H1 (cell line): ENCODE measurements at regions not wholly inside any gene's neighbourhood (a gene's known extent, or its start where the extent isn't known, plus 50 kb on each side); places are given as distances from the start of the nearest gene placed in this dataset.

Experiments
- CTCF ChIA-PET: fragments of 300-600 bp; sonication (Branson Sonifier 250); formaldehyde crosslinking; loops from one replicate; lab custom pipeline; 2021; ENCODE audit not compliant: partially characterized antibody; lab: Charles Lee
- POLR2A ChIA-PET: fragments of 300-600 bp; sonication (Branson Sonifier 250); formaldehyde crosslinking; loops from one replicate; lab custom pipeline; 2021; ENCODE audit warnings: inconsistent platforms; ENCODE audit not compliant: partially characterized antibody; lab: Charles Lee
- DNase-seq, 2 experiments: peaks; one replicate each; pipeline versions ENCODE4 v3.0.0 to v3.0.0-alpha.2; 2010 to 2022; ENCODE audit warnings: low spot score in 2 of 2, low read depth in 1 of 2, mixed read lengths in 1 of 2
- FAIRE-seq: peaks from 2 replicates; lab custom pipeline; 2011; peaks lifted over from hg19 to GRCh38; lab: Jason Lieb, UNC
- H2AFZ ChIP-seq: 2 replicates; pipeline ENCODE4 v1.8.1; 2012; ENCODE audit warnings: low read length, inconsistent platforms
- H2AK5ac ChIP-seq: 2 replicates; pipeline ENCODE4 v1.6.1; 2013; ENCODE audit warnings: low read depth, low read length
- H2BK120ac ChIP-seq: replicated peaks from 2 replicates; pipeline ENCODE3; 2013; ENCODE audit warnings: low read depth, low read length, inconsistent platforms
- H2BK12ac ChIP-seq: 2 replicates; pipeline ENCODE4 v1.6.1; 2013; ENCODE audit warnings: low read depth, low read length
- H2BK15ac ChIP-seq: 2 replicates; pipeline ENCODE4 v1.6.1; 2013; ENCODE audit warnings: low read length
- H2BK20ac ChIP-seq: 2 replicates; pipeline ENCODE4 v1.6.1; 2013; ENCODE audit warnings: low read length
- H2BK5ac ChIP-seq: 2 replicates; pipeline ENCODE4 v1.6.1; 2013; ENCODE audit warnings: low read depth, low read length
- H3K14ac ChIP-seq: 2 replicates; pipeline ENCODE4 v1.6.1; 2013; ENCODE audit warnings: inconsistent platforms; ENCODE audit not compliant: insufficient read length
- H3K18ac ChIP-seq: 2 replicates; pipeline ENCODE4 v1.6.1; 2013; ENCODE audit warnings: low read length; ENCODE audit errors: extremely low read depth
- H3K23ac ChIP-seq: 2 replicates; pipeline ENCODE4 v1.6.1; 2013; ENCODE audit warnings: inconsistent platforms; ENCODE audit not compliant: insufficient read length
- H3K23me2 ChIP-seq: 2 replicates; pipeline ENCODE4 v1.6.1; 2013; ENCODE audit warnings: low read depth, low read length
- H3K27ac ChIP-seq: 2 replicates; pipeline ENCODE4 v1.6.1; 2011; ENCODE audit warnings: low read depth, low read length, inconsistent platforms
- H3K27me3 ChIP-seq, 4 experiments: replicated peaks in 1 of 4; 1 replicate in 1 of 4; 2 replicates in 3 of 4; pipeline versions ENCODE4 v1.6.1 to v1.8.1; 2011 to 2013; ENCODE audit warnings: low read length in 3 of 4, mild to moderate bottlenecking in 3 of 4, inconsistent platforms in 2 of 4, mixed read lengths in 2 of 4, moderate library complexity in 1 of 4; ENCODE audit not compliant: control insufficient read depth in 3 of 4, insufficient read depth in 3 of 4; ENCODE audit errors: extremely low read depth in 1 of 4
- H3K36me3 ChIP-seq, 4 experiments: 2 replicates each; pipeline versions ENCODE4 v1.6.1 to v1.8.1; 2011 to 2013; ENCODE audit warnings: mild to moderate bottlenecking in 4 of 4, low read length in 3 of 4, moderate library complexity in 2 of 4, control low read depth in 1 of 4, inconsistent platforms in 1 of 4; ENCODE audit not compliant: insufficient read depth in 4 of 4, control insufficient read depth in 2 of 4
- H3K4ac ChIP-seq: replicated peaks from 2 replicates; pipeline ENCODE3; 2013; ENCODE audit warnings: low read length, low read depth, mixed read lengths, inconsistent platforms; ENCODE audit not compliant: insufficient read length
- H3K4me1 ChIP-seq, 4 experiments: replicated peaks in 1 of 4; 1 replicate in 1 of 4; 2 replicates in 3 of 4; pipeline versions ENCODE4 v1.6.1 to v1.8.1; 2011 to 2013; ENCODE audit warnings: low read length in 3 of 4, inconsistent platforms in 2 of 4, mixed read lengths in 1 of 4; ENCODE audit not compliant: insufficient read depth in 4 of 4, control insufficient read depth in 3 of 4
- H3K4me2 ChIP-seq, 2 experiments: 2 replicates each; pipeline versions ENCODE4 v1.6.1 to v1.8.1; 2011 to 2013; ENCODE audit warnings: low read depth in 2 of 2, low read length in 2 of 2, control low read depth in 1 of 2, inconsistent platforms in 1 of 2, mild to moderate bottlenecking in 1 of 2; ENCODE audit not compliant: insufficient read depth in 1 of 2
- H3K4me3 ChIP-seq, 4 experiments: fragments of 200-600, 300-600 bp in 1 of 4; sonication (generic), shearing (Covaris generic), sonication (Bioruptor Twin) in 1 of 4; 2 replicates each; pipeline versions ENCODE4 v1.5.1 to v1.8.1; 2011 to 2016; ENCODE audit warnings: low read length in 4 of 4, low read depth in 3 of 4, control low read depth in 2 of 4, inconsistent platforms in 2 of 4, mild to moderate bottlenecking in 2 of 4, mixed read lengths in 1 of 4, moderate library complexity in 1 of 4; ENCODE audit not compliant: insufficient read depth in 2 of 4; ENCODE audit errors: extremely low read depth in 1 of 4
- H3K56ac ChIP-seq: replicated peaks from 2 replicates; pipeline ENCODE3; 2013; ENCODE audit warnings: low read depth, mild to moderate bottlenecking, mixed read lengths, low read length, inconsistent platforms; ENCODE audit not compliant: insufficient read length
- H3K79me1 ChIP-seq: 2 replicates; pipeline ENCODE4 v1.6.1; 2013; ENCODE audit warnings: low read depth, low read length, control low read depth
- H3K79me2 ChIP-seq, 2 experiments: 2 replicates each; pipeline versions ENCODE4 v1.6.1 to v1.8.1; 2012 to 2013; ENCODE audit warnings: low read length in 2 of 2, mild to moderate bottlenecking in 2 of 2, inconsistent platforms in 1 of 2; ENCODE audit not compliant: insufficient read depth in 2 of 2, control insufficient read depth in 1 of 2
- H3K9ac ChIP-seq, 4 experiments: replicated peaks in 1 of 4; 1 replicate in 1 of 4; 2 replicates in 3 of 4; pipeline versions ENCODE4 v1.6.1 to v1.8.1; 2011 to 2013; ENCODE audit warnings: low read depth in 3 of 4, low read length in 3 of 4, control low read depth in 2 of 4, mild to moderate bottlenecking in 2 of 4, moderate library complexity in 2 of 4, inconsistent platforms in 1 of 4; ENCODE audit errors: extremely low read depth in 1 of 4
- H3K9me3 ChIP-seq, 2 experiments: 2 replicates each; pipeline versions ENCODE4 v1.6.1 to v1.8.1; 2012 to 2013; ENCODE audit warnings: mild to moderate bottlenecking in 2 of 2, moderate library complexity in 2 of 2, control low read depth in 1 of 2, inconsistent platforms in 1 of 2, low read depth in 1 of 2, low read length in 1 of 2, mixed read lengths in 1 of 2; ENCODE audit not compliant: insufficient read depth in 2 of 2
- H4K20me1 ChIP-seq, 2 experiments: replicated peaks in 1 of 2; 2 replicates each; pipeline versions ENCODE3 to v1.8.1; 2011 to 2013; ENCODE audit warnings: inconsistent platforms in 2 of 2, low read length in 2 of 2, mild to moderate bottlenecking in 1 of 2; ENCODE audit not compliant: insufficient read depth in 2 of 2, control insufficient read depth in 1 of 2
- H4K5ac ChIP-seq: 2 replicates; pipeline ENCODE4 v1.6.1; 2013; ENCODE audit warnings: low read length, low read depth, mixed read lengths, inconsistent platforms; ENCODE audit not compliant: insufficient read length
- H4K8ac ChIP-seq: 2 replicates; pipeline ENCODE4 v1.8.0; 2013; ENCODE audit warnings: mild to moderate bottlenecking, moderate library complexity, low read length, inconsistent platforms; ENCODE audit not compliant: insufficient read depth; ENCODE audit errors: extremely low read depth
- H4K91ac ChIP-seq: replicated peaks from 2 replicates; pipeline ENCODE3; 2013; ENCODE audit warnings: low read length, mixed read lengths, inconsistent platforms; ENCODE audit not compliant: insufficient read length
- CHD7 ChIP-seq: fragments of 300-600 bp; sonication (generic); IDR thresholded peaks from 2 replicates; pipeline ENCODE4 v1.7.1; 2012; ENCODE audit warnings: low read length, moderate library complexity, mild to moderate bottlenecking, inconsistent platforms; ENCODE audit not compliant: insufficient replicate concordance
- WGBS, 2 experiments: shearing (Covaris generic) in 1 of 2; methylation state at CpG; one replicate each; pipeline versions ENCODE4 v1.1.6 to v1.1.7; 2013 to 2015; ENCODE audit warnings: low lambda C conversion rate in 2 of 2, mixed read lengths in 2 of 2, inconsistent platforms in 1 of 2, low coverage in 1 of 2, missing lambda C conversion rate in 1 of 2; ENCODE audit not compliant: insufficient replicate concordance in 2 of 2, insufficient coverage in 1 of 2, insufficient read length in 1 of 2; ENCODE audit errors: extremely low coverage in 1 of 2, missing lambda C conversion rate in 1 of 2; 5-methylcytosine and 5-hydroxymethylcytosine counted together

GRCh38 chr5:20224966-20225365, 237.0 kb upstream of the CDH18 start:
- H3K36me3 ChIP-seq, result no peaks in the 10 kb centered on the region
- no peak overlapping the region for H2BK12ac ChIP-seq
- H2BK15ac ChIP-seq, result no peak overlapping the region
- H3K56ac ChIP-seq, result no peak overlapping the region
- POLR2A ChIA-PET, result no interaction called here
- H4K91ac ChIP-seq, result no peak overlapping the region
- no peaks in the 10 kb centered on the region for H4K20me1 ChIP-seq
- no peak overlapping the region for H3K4me3 ChIP-seq
- H2BK120ac ChIP-seq, result no peak overlapping the region
- H3K4ac ChIP-seq, result no peak overlapping the region
- no peaks in the 10 kb centered on the region for H3K4me1 ChIP-seq
- DNase-seq (no peak), FAIRE-seq (no peak)
- no peak overlapping the region for H2BK20ac ChIP-seq
- H4K8ac ChIP-seq, result no peak overlapping the region
- no peaks in the 10 kb centered on the region for H3K79me1 ChIP-seq
- no peaks in the 10 kb centered on the region for H3K9me3 ChIP-seq
- H3K9ac ChIP-seq, result no peak overlapping the region
- no peak overlapping the region for H2AK5ac ChIP-seq
- H3K4me2 ChIP-seq, result no peak overlapping the region
- no peak overlapping the region for H4K5ac ChIP-seq
- no peak overlapping the region for H3K23ac ChIP-seq
- H3K27me3 ChIP-seq, result no peaks in the 10 kb centered on the region
- no peak overlapping the region for H3K18ac ChIP-seq
- H3K79me2 ChIP-seq, result no peaks in the 10 kb centered on the region
- H2BK5ac ChIP-seq, result no peak overlapping the region
- CTCF ChIA-PET, result interaction anchor here (0.6 kb wide), 1 partner anchor 23 kb away, joined by 5 read pairs; no protein-coding TSS in a partner anchor
- no peak overlapping the region for H3K27ac ChIP-seq
- no peak overlapping the region for H3K14ac ChIP-seq
- 94% methylated on average over 2 of the region's 2 CpGs; no CpG with 5 or more reads in 1 of the 2 experiments for WGBS, 2 experiments
- no peak overlapping the region for H2AFZ ChIP-seq
- H3K23me2 ChIP-seq, result no peaks in the 10 kb centered on the region
- TF ChIP-seq CHD7, result no peak
